H7 (cell line): ENCODE measurements at regions not wholly inside any gene's neighbourhood (a gene's known extent, or its start where the extent isn't known, plus 50 kb on each side); places are given as distances from the start of the nearest gene placed in this dataset.

Source experiments
- DNase-seq: peaks from one replicate; pipeline ENCODE4 v3.0.0; 2012
- H3K27me3 ChIP-seq: 2 replicates; pipeline ENCODE4 v1.6.0; 2011; ENCODE audit warnings: mild to moderate bottlenecking, low read length; ENCODE audit not compliant: control insufficient read depth, insufficient read depth
- H3K36me3 ChIP-seq: replicated peaks from 2 replicates; pipeline ENCODE4 v1.5.1; 2011; ENCODE audit warnings: low read length; ENCODE audit not compliant: control insufficient read depth, insufficient read depth
- H3K4me3 ChIP-seq: 2 replicates; pipeline ENCODE4 v1.5.1; 2011; ENCODE audit warnings: low read depth, mild to moderate bottlenecking, control low read depth, low read length, moderate library complexity; ENCODE audit not compliant: insufficient read depth

- Histone ChIP-seq H3K27me3 (no peaks in the 10 kb centered on the region), H3K36me3 (no peaks in the 10 kb centered on the region; the same call in 1 of the 2 replicates), H3K4me3 (no peak overlapping the region)
- no peak for DNase-seq
Observed at GRCh38 chr13:50197705-50198104, 182.5 kb downstream of the KCNRG start.

GRCh38 chr13:50198508-50198907 lies 183.3 kb downstream of the KCNRG start:
- H3K4me3 ChIP-seq, result no peak overlapping the region
- H3K27me3 ChIP-seq, result no peaks in the 10 kb centered on the region
- no peak for DNase-seq
- H3K36me3 ChIP-seq, result no peaks in the 10 kb centered on the region; the same call in 1 of the 2 replicates

- DNase-seq, result no peak
- H3K4me3 ChIP-seq, result no peak overlapping the region
- no peaks in the 10 kb centered on the region for H3K27me3 ChIP-seq
- H3K36me3 ChIP-seq, result no peaks in the 10 kb centered on the region; the same call in 1 of the 2 replicates
Observed at GRCh38 chr13:50200569-50200968, 185.3 kb downstream of the KCNRG start.

GRCh38 chr13:50200988-50201387 lies 185.7 kb downstream of the KCNRG start:
- no peaks in the 10 kb centered on the region; the same call in 1 of the 2 replicates for H3K36me3 ChIP-seq
- no peaks in the 10 kb centered on the region for H3K27me3 ChIP-seq
- DNase-seq, result no peak
- H3K4me3 ChIP-seq, result no peak overlapping the region

GRCh38 chr13:50202485-50202884 lies 187.2 kb downstream of the KCNRG start:
- DNase-seq, result no peak
- H3K27me3 ChIP-seq, result no peaks in the 10 kb centered on the region
- H3K4me3 ChIP-seq, result no peak overlapping the region
- no peaks in the 10 kb centered on the region; the same call in 1 of the 2 replicates for H3K36me3 ChIP-seq

- H3K4me3 ChIP-seq, result no peak overlapping the region
- H3K36me3 ChIP-seq, result no peaks in the 10 kb centered on the region; the same call in 1 of the 2 replicates
- no peaks in the 10 kb centered on the region for H3K27me3 ChIP-seq
Observed at GRCh38 chr13:50203256-50203941, 188.2 kb downstream of the KCNRG start.

DNA sequence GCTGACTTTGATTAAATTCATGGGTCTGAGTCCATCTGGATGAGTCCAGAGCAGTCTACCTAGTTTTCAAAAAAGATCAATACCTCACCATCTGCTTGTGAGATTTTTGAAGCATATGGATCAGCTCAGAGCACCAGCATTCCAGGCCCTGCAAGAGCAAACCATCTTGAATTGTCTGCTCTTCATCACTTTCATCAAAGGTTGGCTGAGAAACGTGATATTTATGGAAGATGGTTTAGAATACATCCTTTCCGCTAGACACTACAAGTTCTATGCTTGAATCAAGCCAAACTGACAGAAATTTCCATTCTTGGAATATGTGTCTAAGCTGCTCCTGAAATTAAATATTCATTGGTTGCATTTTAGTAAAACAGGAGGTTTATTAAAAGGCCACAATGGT lies 190.3 kb downstream of the KCNRG start:
- H3K27me3 ChIP-seq, result no peaks in the 10 kb centered on the region
- no peaks in the 10 kb centered on the region for H3K36me3 ChIP-seq
- no peak for DNase-seq
- no peak overlapping the region for H3K4me3 ChIP-seq

More at GRCh38 chr13:50203256-50203941, 188.2 kb downstream of the KCNRG start:
- DNase-seq, result no peak

DNA sequence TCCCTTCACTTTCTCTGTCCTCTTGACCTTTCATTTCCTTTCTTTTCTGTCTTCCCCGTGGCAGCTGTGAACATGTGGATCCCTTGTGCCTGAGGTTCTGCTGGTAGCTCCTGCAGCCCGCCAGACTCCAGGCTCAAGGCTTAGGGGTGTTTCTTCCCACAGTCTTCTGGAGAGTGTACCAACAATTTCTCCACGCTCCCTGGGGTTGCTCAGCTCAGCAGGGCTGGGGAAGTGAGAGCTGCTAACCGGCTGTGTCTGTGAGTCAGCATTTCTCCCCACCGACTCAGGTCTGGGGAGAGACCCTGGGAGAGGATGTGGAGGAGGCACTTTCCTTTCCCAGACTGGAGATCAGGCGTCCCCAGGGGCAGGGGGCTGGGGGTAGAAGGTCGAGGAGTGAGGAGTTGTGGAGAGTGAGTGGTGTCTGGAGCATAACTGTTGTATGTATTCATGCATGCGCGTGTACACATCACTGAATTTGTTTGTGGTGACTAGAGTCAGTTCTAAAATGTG lies 193.6 kb downstream of the KCNRG start:
- Histone ChIP-seq H3K27me3 (no peaks in the 10 kb centered on the region), H3K36me3 (no peaks in the 10 kb centered on the region), H3K4me3 (no peak overlapping the region)
- DNase-seq, result peak; percentile 56

GRCh38 chr13:50209631-50210030 lies 194.4 kb downstream of the KCNRG start:
- Histone ChIP-seq H3K27me3 (no peaks in the 10 kb centered on the region), H3K4me3 (no peak overlapping the region), H3K36me3 (no peaks in the 10 kb centered on the region)
- DNase-seq, result no peak

DNA sequence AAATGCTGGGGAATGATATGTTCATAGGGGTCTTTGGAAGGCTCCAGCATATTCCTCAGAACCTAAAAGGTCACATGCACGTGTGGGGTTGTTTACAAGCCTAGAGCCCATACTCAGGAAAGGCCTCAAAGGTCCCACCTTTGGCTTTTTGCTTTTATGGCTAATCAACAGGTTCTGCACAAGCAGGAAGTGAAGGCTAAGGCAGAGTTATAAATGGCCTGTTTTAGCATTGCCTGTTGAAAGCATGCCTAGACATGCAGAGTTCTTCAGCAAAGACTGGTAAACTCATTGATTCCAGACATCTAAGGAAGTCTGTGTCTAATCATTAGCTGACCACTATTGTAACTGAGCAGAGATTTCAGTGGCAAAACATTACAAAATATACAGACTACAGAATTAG lies 198.3 kb downstream of the KCNRG start:
- DNase-seq, result no peak
- Histone ChIP-seq H3K4me3 (no peak overlapping the region), H3K36me3 (no peaks in the 10 kb centered on the region), H3K27me3 (no peaks in the 10 kb centered on the region)

DNA sequence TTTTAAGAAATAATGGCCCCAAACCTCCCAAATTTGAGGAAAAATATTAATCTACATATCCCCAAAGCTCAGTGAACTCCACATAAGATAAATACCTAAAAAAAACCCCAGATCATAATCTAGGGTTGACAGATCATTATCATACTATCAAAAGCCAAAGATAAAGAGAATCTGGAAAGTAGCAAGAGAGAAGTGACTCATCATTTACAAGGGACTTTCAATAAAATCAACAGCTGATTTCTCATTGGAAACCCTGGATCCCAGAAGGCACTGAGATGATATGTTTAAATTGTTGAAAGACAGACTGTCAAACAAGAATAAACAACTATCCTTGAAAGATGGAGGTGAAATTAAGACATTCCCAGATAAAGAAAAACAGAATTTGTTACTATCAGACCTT lies 199.3 kb downstream of the KCNRG start:
- Histone ChIP-seq H3K27me3 (no peaks in the 10 kb centered on the region), H3K4me3 (no peak overlapping the region)
- DNase-seq, result no peak

DNA sequence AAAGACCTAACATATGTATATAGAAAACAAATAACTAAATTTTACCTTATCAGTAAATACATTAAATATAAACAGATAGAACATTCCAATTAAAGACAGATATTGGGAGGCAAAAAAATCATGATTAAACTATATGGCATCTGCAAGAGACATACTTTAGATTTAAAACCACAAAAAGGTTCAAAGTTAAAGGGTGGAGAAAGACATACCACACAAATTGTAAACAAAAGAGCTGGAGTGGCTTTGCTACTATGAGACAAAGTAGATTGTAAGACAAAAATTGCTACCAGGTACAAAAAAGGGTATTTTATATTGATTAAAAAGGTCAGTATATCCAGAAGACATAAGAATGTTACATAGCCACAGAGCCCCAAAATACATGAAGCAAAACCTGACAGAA lies 200.2 kb downstream of the KCNRG start:
- Histone ChIP-seq H3K4me3 (no peak overlapping the region), H3K36me3 (no peaks in the 10 kb centered on the region), H3K27me3 (no peaks in the 10 kb centered on the region)
- DNase-seq, result no peak

More for the DNA sequence above, 199.3 kb downstream of the KCNRG start:
- no peaks in the 10 kb centered on the region for H3K36me3 ChIP-seq

- DNase-seq, result no peak
- Histone ChIP-seq H3K4me3 (no peak overlapping the region), H3K36me3 (no peaks in the 10 kb centered on the region), H3K27me3 (no peaks in the 10 kb centered on the region)
Observed at GRCh38 chr13:50219743-50220142, 204.5 kb downstream of the KCNRG start.

- H3K4me3 ChIP-seq, result no peak overlapping the region
- no peaks in the 10 kb centered on the region for H3K36me3 ChIP-seq
- no peaks in the 10 kb centered on the region for H3K27me3 ChIP-seq
- no peak for DNase-seq
Observed at GRCh38 chr13:50220938-50221337, 205.7 kb downstream of the KCNRG start.

DNA sequence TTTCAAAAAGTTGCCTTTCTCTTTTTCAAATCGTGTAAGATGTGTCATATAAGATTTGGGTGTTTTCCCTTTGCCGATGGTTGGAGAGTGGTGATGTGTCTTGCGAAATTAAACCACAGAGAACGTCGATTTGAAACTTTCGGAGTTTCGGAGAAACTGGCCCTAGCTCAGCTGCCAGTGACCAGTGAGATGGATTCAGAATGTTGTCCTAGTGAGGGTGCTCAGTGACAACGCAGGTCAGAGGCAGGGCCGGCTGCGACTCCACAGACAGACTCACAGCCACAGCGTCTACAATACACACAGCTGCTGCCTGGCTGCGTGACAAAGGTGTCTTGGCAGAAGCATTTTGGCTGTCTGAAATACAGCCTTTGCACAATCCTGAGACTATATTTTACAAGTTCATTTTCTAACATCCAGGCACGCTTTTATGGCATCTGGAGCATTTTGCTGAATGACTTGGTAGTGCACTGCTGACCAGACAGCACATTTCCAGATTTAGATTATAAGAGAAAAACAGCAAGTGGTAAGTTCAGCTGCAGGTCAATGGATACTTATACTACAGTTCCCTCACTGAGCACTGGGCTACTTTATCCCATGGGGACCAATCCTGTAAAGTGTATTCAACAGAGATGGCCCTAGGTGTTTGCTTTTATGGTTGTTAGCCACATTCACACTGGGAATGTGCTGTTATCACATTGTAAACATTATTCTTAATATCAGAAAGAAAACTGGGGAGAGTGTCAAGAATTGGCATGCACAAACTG lies 207.5 kb downstream of the KCNRG start:
- no peaks in the 10 kb centered on the region for H3K36me3 ChIP-seq
- no peak for DNase-seq
- no peaks in the 10 kb centered on the region for H3K27me3 ChIP-seq
- no peak overlapping the region for H3K4me3 ChIP-seq
